Heart right ventricle (tissue), 16 donors: ENCODE measurements at regions not wholly inside any gene's neighbourhood (a gene's known extent, or its start where the extent isn't known, plus 50 kb on each side); places are given as distances from the start of the nearest gene placed in this dataset.

Source experiments
- ATAC-seq, 8 donors: fragments of 200-7000 bp; cut with Tn5 transposase; one replicate each; pipeline ENCODE4 v1.9.1; 2020; ENCODE audit warnings: mild to moderate bottlenecking in 8 of 8, moderate library complexity in 8 of 8, moderate number of reproducible peaks in 1 of 8
- DNase-seq, 2 donors: peaks; one replicate each; pipeline ENCODE4 v3.0.0-alpha.2; 2020
- H3K27ac ChIP-seq, 10 donors: fragments of 200-600 bp; sonication (generic) in 2 of 10; one replicate each; pipeline versions ENCODE4 v1.5.0 to v1.8.0; 2020 to 2022; ENCODE audit warnings: mild to moderate bottlenecking in 3 of 10
- H3K27me3 ChIP-seq, 7 donors: fragments of 200-600 bp; one replicate each; pipeline ENCODE4 v1.8.0; 2021 to 2022; ENCODE audit warnings: mild to moderate bottlenecking in 2 of 7
- H3K36me3 ChIP-seq, 9 donors: fragments of 200-600 bp; sonication (generic) in 1 of 9; one replicate each; pipeline versions ENCODE4 v1.5.0 to v1.8.0; 2020 to 2022; ENCODE audit warnings: mild to moderate bottlenecking in 2 of 9
- H3K4me1 ChIP-seq, 9 donors: fragments of 200-600 bp; sonication (generic) in 1 of 9; one replicate each; pipeline versions ENCODE4 v1.5.0 to v1.8.0; 2020 to 2022; ENCODE audit warnings: mild to moderate bottlenecking in 4 of 9
- H3K4me3 ChIP-seq, 10 donors: fragments of 200-600 bp; sonication (generic) in 2 of 10; one replicate each; pipeline versions ENCODE4 v1.5.0 to v1.8.0; 2020 to 2022; ENCODE audit warnings: mild to moderate bottlenecking in 7 of 10, moderate library complexity in 2 of 10
- H3K9me3 ChIP-seq, 11 donors: fragments of 200-600 bp in 10 of 11; sonication (generic) in 2 of 11; one replicate each; pipeline versions ENCODE4 v1.5.0 to v1.8.0; 2013 to 2022; ENCODE audit warnings: mild to moderate bottlenecking in 2 of 11, control low read depth in 1 of 11, moderate library complexity in 1 of 11
- CTCF ChIP-seq, 9 donors: fragments of 200-600 bp; sonication (generic) in 2 of 9; IDR thresholded peaks; one replicate each; pipeline versions ENCODE4 v1.5.0 to v1.8.0; 2021 to 2022; ENCODE audit warnings: antibody characterized with exemption in 9 of 9, mild to moderate bottlenecking in 5 of 9, moderate library complexity in 1 of 9
- WGBS, 2 donors: extraction: QIAGEN DNeasy Blood & Tissue Kit; methylation state at CpG; one replicate each; pipeline ENCODE4 v1.1.7; 2013; ENCODE audit warnings: inconsistent platforms in 1 of 2; 5-methylcytosine and 5-hydroxymethylcytosine counted together
- intact Hi-C, 10 donors: fragments of 100-400 bp; cut with DNase I; formaldehyde crosslinking; loops; one replicate each; pipeline versions ENCODE4 v1.11.1 to v1.14.2; 2022
- donor health status: Arrhythmogenic right ventricular cardiomyopathy.
- donor health status: ischemic (EF 13 %, LVEDD 7.1; RV severe dilation, severe dysfunction).
- donor health status: healthy with polysubstance abuse.
- donor health status: DM: no; HTN: yes; CAD: no.
- donor health status: DM: no; HTN: no; CAD: no.
- donor health status: ischemic (EF 25% LVEDD 6.9; RV normal size, moderate dysfunction).
- donor health status: ischemic (EF 25% LVEDD 5.7; RV mildly dilated, moderate dysfunction).
- donor health status: healthy.
- donor health status: DM: yes; HTN: yes; CAD: no.
- donor health status: Ischemic cardiomyopathy.
- donor health status: ischemic (EF 35%, LVEDD 5.7; RV mildly dilated, moderate dysfunction).
- donor health status: nonischemic (EF 11% LVEDD 7.7; RV severe dilation, severe dysfunction).
- donor health status: DM: yes; HTN: yes; CAD: no.
- donor health status: PGD.
- donor health status: ischemic (EF 29% LVEDD 5.4; RV normal size, mild dysfunction).
- donor health status: nonischemic (EF 23%, LVEDD 6.1; RV moderate dilation, normal function).

GRCh38 chr6:94041945-94042709 is 622.8 kb upstream of the EPHA7 start:
- peaks cover 0 to 7% (median 0%) of the 10 kb centered on the region in 11 donors for H3K9me3 ChIP-seq
- intact Hi-C loops: no loop called here
- WGBS, 2 donors: 69 to 80% methylated on average over 3 of the region's 3 CpGs
- no peak for TF ChIP-seq CTCF (IDR thresholded peaks at IDR 0.05)
- ATAC-seq (no peak), DNase-seq (no peak)
- no peak overlapping the region for H3K4me3 ChIP-seq
- no peaks in the 10 kb centered on the region for H3K36me3 ChIP-seq
- no peak overlapping the region for H3K27ac ChIP-seq
- H3K27me3 ChIP-seq: no peaks in the 10 kb centered on the region
- no peaks in the 10 kb centered on the region for H3K4me1 ChIP-seq

GRCh38 chr6:94036024-94036423 is 616.7 kb upstream of the EPHA7 start:
- no peaks in the 10 kb centered on the region for H3K4me1 ChIP-seq
- ATAC-seq: no peak
- no peak overlapping the region for H3K27ac ChIP-seq

GRCh38 chr6:94027374-94027773 is 608.0 kb upstream of the EPHA7 start:
- Histone ChIP-seq H3K4me3 (no peak overlapping the region), H3K9me3 (peaks cover 0 to 18% (median 0%) of the 10 kb centered on the region in 11 donors), H3K4me1 (no peaks in the 10 kb centered on the region), H3K27ac (no peak overlapping the region), H3K27me3 (no peaks in the 10 kb centered on the region), H3K36me3 (no peaks in the 10 kb centered on the region)
- ATAC-seq: no peak
- TF ChIP-seq CTCF (IDR thresholded peaks at IDR 0.05): no peak
- no peak for DNase-seq
- intact Hi-C loops: no loop called here
- 58 to 66% methylated on average over 1 of the region's 1 CpG for WGBS, 2 donors

More at GRCh38 chr6:94036024-94036423, 616.7 kb upstream of the EPHA7 start:
- Histone ChIP-seq H3K27me3 (no peaks in the 10 kb centered on the region), H3K36me3 (no peaks in the 10 kb centered on the region), H3K9me3 (peaks cover 0 to 27% (median 5%) of the 10 kb centered on the region in 11 donors), H3K4me3 (no peak overlapping the region)
- intact Hi-C loops: no loop called here
- 89 to 94% methylated on average over 3 of the region's 3 CpGs for WGBS, 2 donors
- TF ChIP-seq CTCF (IDR thresholded peaks at IDR 0.05): no peak
- no peak for DNase-seq

- ATAC-seq: no peak
- TF ChIP-seq CTCF (IDR thresholded peaks at IDR 0.05): no peak
- intact Hi-C loops: no loop called here
Measured at GRCh38 chr6:94026575-94026974, 607.2 kb upstream of the EPHA7 start.

More at GRCh38 chr6:94026575-94026974, 607.2 kb upstream of the EPHA7 start:
- Histone ChIP-seq H3K4me3 (no peak overlapping the region), H3K4me1 (no peaks in the 10 kb centered on the region), H3K27ac (no peak overlapping the region), H3K27me3 (no peaks in the 10 kb centered on the region), H3K36me3 (no peaks in the 10 kb centered on the region), H3K9me3 (peaks cover 0 to 18% (median 0%) of the 10 kb centered on the region in 11 donors)
- WGBS, 2 donors: 80 to 82% methylated on average over 8 of the region's 8 CpGs
- DNase-seq: no peak
